NCI-H82 treated with DMSO at 0.1 percent for 48 hours (cell line): ENCODE measurements at regions not wholly inside any gene's neighbourhood (a gene's known extent, or its start where the extent isn't known, plus 50 kb on each side); places are given as distances from the start of the nearest gene placed in this dataset.

ENCODE experiments used
- DNase-seq: peaks from one replicate; lab custom pipeline; 2025; ENCODE audit not compliant: unreplicated experiment; lab: John Stamatoyannopoulos, UW

DNA sequence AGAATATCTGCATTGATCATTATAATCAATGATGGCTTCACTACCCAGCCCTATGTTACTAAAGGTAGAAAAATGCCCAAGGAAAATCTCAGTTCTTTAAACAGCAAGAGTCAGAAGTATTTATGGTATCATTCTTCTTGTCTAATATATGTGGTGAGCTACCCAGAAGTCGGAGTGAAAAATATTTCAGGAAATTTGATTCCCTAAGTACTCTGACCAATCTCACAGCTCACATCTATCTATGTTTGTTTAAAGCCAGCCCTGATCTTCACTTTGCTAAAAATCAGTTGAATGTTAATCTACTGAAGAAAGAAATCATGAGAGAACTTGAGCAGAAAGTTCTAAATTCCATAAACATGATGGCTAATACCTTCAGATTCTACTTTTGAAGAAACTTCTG is 522.9 kb upstream of the SLIT2 start:
- no peak for DNase-seq

GRCh38 chr4:19727141-19727540 is 524.6 kb upstream of the SLIT2 start:
- DNase-seq, result no peak

- DNase-seq, result no peak
Observed at GRCh38 chr4:19725130-19725529, 526.6 kb upstream of the SLIT2 start.

GRCh38 chr4:19722404-19722803 is 529.3 kb upstream of the SLIT2 start:
- no peak for DNase-seq

GRCh38 chr4:19721587-19721986 is 530.1 kb upstream of the SLIT2 start:
- no peak for DNase-seq

- no peak for DNase-seq
Observed at GRCh38 chr4:19720610-19721009, 531.1 kb upstream of the SLIT2 start.

DNA sequence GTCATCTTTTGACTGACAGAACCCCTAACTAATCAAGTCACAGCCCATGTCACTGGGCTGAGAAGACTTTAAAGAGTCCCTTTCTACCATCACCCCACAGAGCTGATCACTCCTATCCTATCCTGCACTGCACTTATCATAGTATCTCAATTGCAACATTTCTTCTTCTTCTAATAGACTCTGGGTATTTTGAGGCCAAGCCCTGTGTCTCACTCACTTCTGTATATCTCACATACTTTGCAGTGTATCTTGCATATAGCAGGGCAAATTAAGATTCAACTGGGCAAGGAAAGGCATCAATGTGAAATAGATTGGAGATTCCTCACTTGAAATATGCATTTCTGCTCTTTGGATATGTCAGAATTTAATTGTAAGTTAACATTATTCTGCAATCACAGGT is 531.5 kb upstream of the SLIT2 start:
- no peak for DNase-seq

- DNase-seq, result no peak
Observed at GRCh38 chr4:19711871-19712270, 539.8 kb upstream of the SLIT2 start.

DNA sequence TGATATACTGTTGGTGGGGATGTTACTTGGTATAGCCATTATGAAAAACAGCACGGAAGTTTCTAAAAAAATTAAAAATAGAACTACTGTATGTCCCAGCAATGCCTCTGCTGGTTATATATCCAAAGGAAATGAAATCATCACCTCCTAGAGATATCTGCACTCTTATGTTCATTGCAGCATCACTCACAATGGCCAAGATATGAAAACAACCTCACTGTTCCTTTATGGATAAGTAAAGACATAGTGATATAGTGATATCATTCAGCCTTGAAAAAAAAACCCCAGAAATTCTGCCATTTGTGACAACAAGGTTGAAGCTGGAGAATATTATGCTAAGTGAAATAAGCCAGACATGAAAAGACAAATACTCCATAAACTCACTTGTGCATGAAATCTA is 543.8 kb upstream of the SLIT2 start:
- DNase-seq, result no peak

GRCh38 chr4:19703391-19703790 is 548.3 kb upstream of the SLIT2 start:
- DNase-seq, result no peak

DNA sequence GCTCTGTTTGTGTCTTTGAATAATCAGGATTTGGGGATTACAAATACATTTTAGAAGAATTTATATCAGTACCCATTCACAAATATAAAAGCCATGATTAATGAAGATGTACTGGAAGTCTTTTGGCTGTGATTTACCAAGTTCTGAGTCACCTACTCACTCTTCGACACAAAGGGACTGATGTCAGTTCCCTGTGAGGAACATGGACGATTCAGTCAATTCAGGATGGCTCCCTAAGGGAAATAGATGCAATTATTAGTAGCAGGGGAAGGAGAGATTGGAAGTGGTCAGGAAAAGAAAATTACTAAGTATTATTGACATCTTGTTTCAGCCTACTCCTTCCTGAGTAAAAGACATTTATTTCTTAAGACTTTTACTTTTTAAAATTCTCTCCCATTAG is 550.7 kb upstream of the SLIT2 start:
- DNase-seq, result no peak

DNA sequence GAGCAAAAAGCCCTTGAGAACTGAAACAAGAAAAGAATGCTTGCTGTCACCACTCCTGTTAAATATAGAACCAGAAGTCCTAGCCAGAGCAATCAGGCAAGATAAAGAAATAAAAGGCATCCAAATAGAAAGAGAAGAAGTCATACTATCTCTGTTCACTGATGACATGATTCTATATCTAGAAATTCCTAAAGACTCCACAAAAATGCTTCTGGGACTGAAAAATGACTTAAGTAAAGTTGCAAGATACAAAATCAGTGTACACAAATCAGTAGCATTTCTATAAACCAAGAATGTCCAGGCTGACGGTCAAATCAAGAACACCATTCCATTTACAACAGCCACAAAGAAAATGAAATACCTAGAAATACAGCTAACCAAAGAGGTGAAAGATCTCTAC is 552.7 kb upstream of the SLIT2 start:
- DNase-seq, result no peak

DNA sequence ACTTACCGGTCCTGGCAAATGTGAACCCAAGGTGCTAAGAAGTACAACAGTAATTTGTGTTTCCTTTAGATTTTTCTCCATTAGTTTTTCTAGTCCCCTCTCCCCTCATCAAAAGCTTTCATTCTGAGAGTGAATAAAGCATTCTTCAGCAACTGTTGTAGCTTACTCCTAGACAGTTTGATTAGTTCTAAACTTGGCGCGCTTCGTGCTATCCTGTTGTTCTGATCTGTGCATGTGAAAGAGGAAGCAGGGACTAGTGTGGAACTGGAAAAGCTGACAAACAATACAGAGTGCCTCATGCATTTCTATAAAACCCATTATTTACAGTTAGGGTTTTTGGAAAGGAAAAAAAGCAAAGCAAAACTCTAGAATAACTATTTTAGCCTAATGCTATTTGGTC is 556.9 kb upstream of the SLIT2 start:
- no peak for DNase-seq

DNA sequence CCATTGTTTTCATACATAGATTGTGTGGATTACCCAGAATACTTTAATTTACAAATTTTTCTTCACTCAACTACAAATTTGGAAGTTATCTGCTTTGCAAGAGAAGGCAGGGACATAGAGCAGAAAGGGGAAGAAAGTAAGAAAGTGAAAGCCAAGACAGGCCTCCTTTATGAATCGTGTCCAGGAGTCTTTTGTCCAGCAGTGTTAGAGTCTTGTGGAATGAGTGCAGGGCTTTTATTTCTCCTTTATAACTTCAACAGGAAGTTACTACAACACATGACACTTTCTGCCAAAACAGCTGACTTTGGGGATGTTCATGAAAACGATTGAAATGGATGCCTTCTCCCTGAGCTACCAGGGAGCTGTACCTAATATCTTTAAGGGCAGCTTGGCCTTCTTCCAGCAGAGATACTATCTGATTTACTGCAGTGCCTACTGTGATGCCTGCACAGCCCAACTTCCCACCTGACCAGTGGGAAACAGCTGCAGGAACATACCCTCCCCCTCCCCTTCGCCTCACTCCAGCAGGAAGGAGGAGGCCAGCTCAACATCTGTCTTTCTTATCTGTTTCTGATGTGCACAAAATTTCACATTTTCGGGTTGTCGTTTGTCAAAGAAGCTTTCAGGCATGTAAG is 557.7 kb upstream of the SLIT2 start:
- no peak for DNase-seq

GRCh38 chr4:19689511-19689910 is 562.2 kb upstream of the SLIT2 start:
- no peak for DNase-seq

DNA sequence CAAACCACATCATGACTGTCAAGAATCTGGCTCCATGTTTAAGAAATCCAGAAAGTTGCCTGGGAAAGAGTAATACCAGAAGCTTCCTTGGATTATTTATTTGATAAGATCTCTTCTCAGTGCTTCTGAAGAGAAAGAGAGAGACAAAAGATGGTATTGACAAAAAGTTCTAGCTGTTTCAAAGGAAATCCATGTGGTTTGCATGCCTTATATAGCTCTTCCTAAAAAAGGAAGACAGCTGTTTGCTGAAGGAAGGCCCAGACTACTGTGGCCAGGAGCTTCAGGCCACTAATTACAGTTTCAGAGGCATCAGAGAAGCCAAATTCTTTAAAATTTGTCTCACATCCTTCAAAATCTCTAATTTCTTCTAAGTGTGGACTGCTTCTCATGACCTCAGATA is 565.2 kb upstream of the SLIT2 start:
- no peak for DNase-seq

- no peak for DNase-seq
Observed at GRCh38 chr4:19684084-19684483, 567.6 kb upstream of the SLIT2 start.

DNA sequence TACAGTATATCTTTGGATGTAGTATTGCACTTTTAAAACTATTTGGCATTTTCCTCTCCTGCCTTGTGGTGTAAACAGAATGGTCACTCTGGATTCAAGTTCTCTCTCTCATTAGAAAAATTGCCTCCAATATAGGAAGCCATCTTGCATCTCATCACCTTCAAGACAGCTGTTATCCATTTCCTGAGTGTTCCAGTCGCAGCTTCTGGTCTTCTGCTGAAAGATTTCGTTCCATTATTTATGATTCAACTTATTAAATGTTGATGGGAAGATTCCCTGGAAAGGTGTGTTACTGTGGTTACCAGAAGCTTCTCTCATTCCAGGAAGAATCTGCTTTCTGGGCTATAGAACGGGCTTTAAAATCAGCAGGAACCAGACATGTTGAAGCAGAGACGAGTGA is 568.3 kb upstream of the SLIT2 start:
- DNase-seq, result no peak

GRCh38 chr4:19677211-19677610 is 574.5 kb upstream of the SLIT2 start:
- DNase-seq, result no peak

DNA sequence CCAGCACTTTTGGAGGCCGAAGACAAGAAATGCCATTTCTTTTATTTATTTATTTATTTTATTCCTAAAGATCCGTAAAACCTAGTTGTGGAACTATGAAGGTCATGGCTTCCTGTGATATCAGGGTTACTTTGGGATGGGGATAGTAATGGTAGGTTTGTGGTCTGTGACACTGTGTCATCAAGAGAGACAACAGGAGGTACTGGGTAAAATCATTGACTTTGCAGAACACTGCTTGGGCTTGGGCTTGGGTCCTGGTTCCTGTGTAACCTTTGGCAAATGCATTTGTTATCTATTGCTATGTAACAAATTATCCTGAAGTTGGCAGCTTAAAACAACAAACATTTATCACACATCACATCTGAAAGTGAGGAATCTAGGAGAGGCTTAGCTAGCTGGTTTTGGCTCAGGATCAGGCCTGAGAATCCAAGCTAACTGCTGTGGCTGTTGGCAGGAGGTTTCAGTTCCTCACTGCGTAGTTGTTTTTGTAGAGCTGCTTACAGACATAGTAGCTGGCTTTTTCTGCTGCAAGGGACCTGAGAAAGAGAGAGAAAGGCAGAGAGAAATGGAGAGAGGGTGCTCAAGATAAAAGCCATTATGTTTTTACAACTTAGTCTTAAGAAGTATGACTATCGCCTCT is 576.4 kb upstream of the SLIT2 start:
- DNase-seq, result no peak

- no peak for DNase-seq
Observed at GRCh38 chr4:19659101-19659500, 592.6 kb upstream of the SLIT2 start.

DNA sequence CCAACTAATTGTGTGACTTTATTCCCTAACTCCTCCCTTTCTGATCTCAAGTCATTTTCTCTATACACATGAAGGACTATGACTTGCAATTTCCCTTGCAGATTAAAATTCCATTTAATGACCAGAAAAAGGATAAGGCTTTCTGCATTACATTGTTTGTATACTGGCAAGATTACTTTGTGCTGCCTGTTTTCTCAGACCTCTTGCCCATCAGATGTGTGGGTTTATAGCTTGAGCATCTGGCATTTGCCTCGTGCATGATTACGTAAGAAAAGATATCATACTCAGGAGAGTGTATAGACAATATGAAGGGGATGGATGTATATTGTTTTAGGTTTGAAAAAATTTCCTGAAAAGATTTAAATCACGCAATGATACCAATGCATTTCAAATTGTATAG is 593.8 kb upstream of the SLIT2 start:
- no peak for DNase-seq

GRCh38 chr4:19655666-19656065 is 596.0 kb upstream of the SLIT2 start:
- no peak for DNase-seq
